ENCODE measurements at regions not wholly inside any gene's neighbourhood (a gene's known extent, or its start where the extent isn't known, plus 50 kb on each side); places are given as distances from the start of the nearest gene placed in this dataset.

- ChIA-PET POLR2A (no interaction called here), CTCF (no interaction called here)
- H3K36me3 Mint-ChIP-seq (ENCODE audit: low read depth) = no peaks in the 10 kb centered on the region
- Histone ChIP-seq H3K27me3 (ENCODE audit: control insufficient read depth in 1 of 2, insufficient read depth in 2 of 2, low read length in 2 of 2) (no peaks in the 10 kb centered on the region), H3K36me3 (ENCODE audit: insufficient read depth, low read length) (no peaks in the 10 kb centered on the region), H3K4me3 (ENCODE audit: low read length) (no peak overlapping the region), H3K9me3 (ENCODE audit: control insufficient read depth in 1 of 2, insufficient read depth in 1 of 2, low read length in 2 of 2) (peaks cover 0 to 3% of the 10 kb centered on the region in 2 experiments), H3K27ac (ENCODE audit: low read depth in 1 of 2, low read length in 2 of 2) (no peak overlapping the region), H3K4me1 (ENCODE audit: insufficient read depth, low read length) (no peaks in the 10 kb centered on the region)
- H3K4me3 Mint-ChIP-seq = no peak overlapping the region
- no peaks in the 10 kb centered on the region for H3K27me3 Mint-ChIP-seq
- no peak for ATAC-seq (ENCODE audit: poor library complexity)
- intact Hi-C loops (cut with DNase I, micrococcal nuclease) = no loop called here
- no peak for DNase-seq
- H3K27ac Mint-ChIP-seq = no peak overlapping the region
- TF ChIP-seq CTCF (IDR thresholded peaks at IDR 0.05) = no peak
- no peaks in the 10 kb centered on the region for H3K4me1 Mint-ChIP-seq (ENCODE audit: low read depth)
- peaks cover 8% of the 10 kb centered on the region for H3K9me3 Mint-ChIP-seq
Measured at GRCh38 chr4:20338841-20339240, 87.1 kb downstream of the SLIT2 start.

GRCh38 chr4:20341134-20341738, 89.5 kb downstream of the SLIT2 start:
- H3K4me3 ChIP-seq (ENCODE audit: low read length) = no peak overlapping the region
- no peaks in the 10 kb centered on the region for H3K27me3 ChIP-seq (ENCODE audit: control insufficient read depth in 1 of 2, insufficient read depth in 2 of 2, low read length in 2 of 2)
- Mint-ChIP-seq H3K4me1 (ENCODE audit: low read depth) (no peaks in the 10 kb centered on the region), H3K4me3 (no peak overlapping the region), H3K36me3 (ENCODE audit: low read depth) (no peaks in the 10 kb centered on the region), H3K9me3 (peaks cover 8% of the 10 kb centered on the region), H3K27me3 (no peaks in the 10 kb centered on the region), H3K27ac (no peak overlapping the region)
- ChIA-PET CTCF (no interaction called here), POLR2A (no interaction called here)
- no peaks in the 10 kb centered on the region for H3K36me3 ChIP-seq (ENCODE audit: insufficient read depth, low read length)
- no peak for TF ChIP-seq CTCF (IDR thresholded peaks at IDR 0.05)
- H3K27ac ChIP-seq (ENCODE audit: low read depth in 1 of 2, low read length in 2 of 2) = no peak overlapping the region
- ATAC-seq (ENCODE audit: poor library complexity) (no peak), DNase-seq (no peak)
- peaks cover 0 to 8% of the 10 kb centered on the region in 2 experiments for H3K9me3 ChIP-seq (ENCODE audit: control insufficient read depth in 1 of 2, insufficient read depth in 1 of 2, low read length in 2 of 2)
- intact Hi-C loops (cut with DNase I, micrococcal nuclease) = no loop called here
- H3K4me1 ChIP-seq (ENCODE audit: insufficient read depth, low read length) = no peaks in the 10 kb centered on the region

- H3K4me1 Mint-ChIP-seq (ENCODE audit: low read depth) = no peaks in the 10 kb centered on the region
- H3K9me3 Mint-ChIP-seq = no peaks in the 10 kb centered on the region
Measured at GRCh38 chr4:20347531-20347930, 95.8 kb downstream of the SLIT2 start.

More at GRCh38 chr4:20347531-20347930, 95.8 kb downstream of the SLIT2 start:
- no peaks in the 10 kb centered on the region for H3K36me3 ChIP-seq (ENCODE audit: insufficient read depth, low read length)
- Mint-ChIP-seq H3K4me3 (no peak overlapping the region), H3K27me3 (no peaks in the 10 kb centered on the region), H3K27ac (no peak overlapping the region), H3K36me3 (ENCODE audit: low read depth) (no peaks in the 10 kb centered on the region)
- no peaks in the 10 kb centered on the region for H3K4me1 ChIP-seq (ENCODE audit: insufficient read depth, low read length)
- intact Hi-C loops (cut with DNase I, micrococcal nuclease) = no loop called here
- POLR2A ChIA-PET = no interaction called here
- no peak overlapping the region for H3K4me3 ChIP-seq (ENCODE audit: low read length)
- H3K27me3 ChIP-seq (ENCODE audit: control insufficient read depth in 1 of 2, insufficient read depth in 2 of 2, low read length in 2 of 2) = no peaks in the 10 kb centered on the region
- no peak for DNase-seq
- ATAC-seq (ENCODE audit: poor library complexity) = no peak
- no peak for TF ChIP-seq CTCF (IDR thresholded peaks at IDR 0.05)
- H3K9me3 ChIP-seq (ENCODE audit: control insufficient read depth in 1 of 2, insufficient read depth in 1 of 2, low read length in 2 of 2) = peaks cover 0 to 5% of the 10 kb centered on the region in 2 experiments
- H3K27ac ChIP-seq (ENCODE audit: low read depth in 1 of 2, low read length in 2 of 2) = no peak overlapping the region
- CTCF ChIA-PET = no interaction called here
